HG02870 (cell line): ENCODE measurements at regions not wholly inside any gene's neighbourhood (a gene's known extent, or its start where the extent isn't known, plus 50 kb on each side); places are given as distances from the start of the nearest gene placed in this dataset.

Experiments
- ATAC-seq: cut with Tn5 transposase; IDR thresholded peaks from one replicate; pipeline ENCODE4 v1.9.1; 2021; ENCODE audit warnings: mild to moderate bottlenecking, moderate library complexity; ENCODE audit not compliant: unreplicated experiment

DNA sequence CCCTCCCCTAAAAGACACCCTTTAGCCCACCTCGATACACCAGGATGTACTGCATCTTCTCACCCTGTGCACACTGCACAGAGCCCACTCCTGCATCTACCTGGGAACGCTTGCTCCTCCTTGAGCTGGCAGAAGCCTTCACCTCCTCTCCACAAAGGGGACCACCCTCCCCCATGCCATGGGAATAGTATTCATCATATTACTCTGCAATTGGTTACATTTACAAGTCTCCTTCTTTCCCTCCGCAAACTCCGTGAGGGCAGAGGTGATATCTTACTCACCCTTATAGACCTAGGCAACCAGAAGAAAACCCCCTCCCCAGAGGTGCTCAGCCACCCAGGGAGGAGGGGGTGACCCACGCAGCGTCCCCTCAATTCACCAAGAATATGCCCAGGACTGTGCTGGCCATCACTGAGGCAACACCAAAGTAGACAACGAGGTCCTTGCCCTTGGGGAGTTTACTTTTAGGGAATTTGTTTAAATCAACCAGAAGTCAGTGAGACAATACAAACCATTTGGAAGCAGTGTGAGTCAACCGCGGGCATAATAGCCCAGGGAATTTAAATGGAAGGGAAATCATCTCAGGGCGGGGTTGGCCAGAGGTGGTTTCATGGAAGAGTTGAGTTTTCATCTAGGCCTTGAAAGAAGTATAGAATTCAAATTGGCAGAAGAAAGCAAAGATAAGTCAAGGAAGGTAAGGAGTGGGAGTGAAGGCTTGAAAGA is 214.5 kb downstream of the BARX2 start:
- no peak for ATAC-seq

DNA sequence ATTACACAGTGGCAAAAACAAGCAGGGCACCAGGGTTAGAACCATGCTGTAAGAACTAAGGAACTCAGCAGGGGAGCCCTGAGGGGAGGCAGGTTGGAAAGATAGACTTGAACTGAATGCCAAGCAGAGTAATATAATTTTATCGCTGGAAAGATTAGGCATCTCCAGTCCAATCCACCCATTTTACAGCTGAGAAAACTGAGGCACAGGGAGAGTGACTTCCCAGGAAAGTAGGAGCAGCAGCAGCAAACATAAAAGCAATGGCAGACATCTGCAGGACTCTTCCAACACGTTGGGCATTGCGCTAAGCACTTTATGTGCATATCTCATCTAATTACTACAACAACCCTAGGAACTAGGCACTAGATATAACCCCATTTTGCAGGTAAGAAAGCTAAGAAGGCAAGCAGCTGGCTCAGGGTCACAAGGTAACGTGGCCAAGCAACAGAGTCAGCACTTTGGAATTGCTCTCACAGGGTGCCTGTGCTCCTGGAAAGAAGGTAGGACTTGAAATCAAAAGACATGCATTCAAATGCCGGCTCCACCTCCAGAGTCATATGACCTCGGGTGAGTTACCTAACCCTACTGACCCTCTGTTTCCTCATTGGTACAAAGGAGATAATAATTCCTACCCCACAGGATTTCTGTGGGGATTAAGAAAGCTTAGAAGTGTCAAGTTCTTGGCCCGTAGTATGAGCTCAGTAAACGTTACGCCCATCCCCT is 215.3 kb downstream of the BARX2 start:
- no peak for ATAC-seq

GRCh38 chr11:129591527-129591926 is 215.9 kb downstream of the BARX2 start:
- ATAC-seq = no peak

GRCh38 chr11:129592191-129592590 is 216.5 kb downstream of the BARX2 start:
- ATAC-seq = no peak

DNA sequence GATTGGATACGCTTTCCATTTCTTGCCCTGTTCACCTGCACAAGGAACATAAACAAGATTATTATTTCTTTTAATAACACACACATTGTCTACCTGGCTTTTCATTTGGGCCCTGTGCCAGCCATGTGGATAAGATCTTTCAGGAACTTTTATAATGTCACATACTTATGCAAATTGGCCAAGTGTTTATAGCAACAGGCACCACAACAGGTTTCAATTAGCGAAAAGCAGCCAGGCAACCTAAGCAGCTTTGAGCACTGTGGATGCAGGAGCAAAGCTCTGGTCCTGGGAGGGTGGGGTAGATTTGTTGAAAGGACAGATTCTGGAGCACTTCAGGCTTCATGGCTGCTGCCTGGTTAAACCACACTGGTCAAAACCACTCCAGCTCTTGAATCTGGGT is 217.4 kb downstream of the BARX2 start:
- ATAC-seq = no peak

GRCh38 chr11:129595038-129595962 is 219.7 kb downstream of the BARX2 start:
- ATAC-seq = no peak

GRCh38 chr11:129596351-129596750 is 219.3 kb upstream of the TMEM45B start:
- ATAC-seq = no peak

- ATAC-seq = no peak
Measured at GRCh38 chr11:129598378-129598777, 217.3 kb upstream of the TMEM45B start.

- ATAC-seq = no peak
Measured at GRCh38 chr11:129605815-129606214, 209.8 kb upstream of the TMEM45B start.

DNA sequence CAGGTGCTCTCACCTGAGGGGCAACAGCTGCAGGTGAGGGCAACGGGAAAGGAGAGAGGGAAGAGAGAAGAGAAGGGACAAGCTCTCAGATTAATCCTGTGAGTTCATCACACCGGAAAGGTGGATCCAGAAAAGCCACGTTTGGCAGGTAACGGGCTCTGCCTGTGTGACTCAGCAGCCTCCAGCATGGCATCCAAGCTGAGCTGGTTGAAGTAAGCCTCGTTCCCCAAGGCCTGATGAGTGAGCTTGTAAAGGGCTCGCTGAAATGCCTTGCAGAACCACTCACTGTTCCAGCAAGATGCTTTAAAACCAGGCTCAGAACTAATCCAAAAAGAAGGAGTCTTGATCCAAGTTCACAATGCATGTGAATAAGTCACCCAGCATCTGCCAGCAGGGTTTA is 206.9 kb upstream of the TMEM45B start:
- ATAC-seq = no peak

- no peak for ATAC-seq
Measured at GRCh38 chr11:129610125-129610524, 205.5 kb upstream of the TMEM45B start.

DNA sequence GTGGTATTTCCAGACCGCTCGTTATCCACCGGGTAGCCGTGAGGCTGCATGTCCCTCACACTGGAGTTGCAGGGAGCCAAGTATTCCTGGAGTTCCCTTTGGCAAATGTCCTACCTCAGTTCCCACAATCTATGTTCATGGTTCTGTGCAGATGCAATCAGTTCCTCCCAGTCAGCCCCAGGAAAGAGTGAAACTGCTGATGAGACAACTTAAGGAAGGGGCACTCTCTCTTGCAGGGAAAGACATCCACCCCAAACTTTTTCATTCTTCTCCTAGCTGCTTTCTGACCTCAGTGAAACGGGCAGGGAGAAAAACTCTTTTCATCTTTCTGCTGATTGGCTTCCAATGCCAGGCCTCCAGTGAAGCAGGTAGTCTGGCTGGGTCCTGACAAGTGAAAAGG is 205.1 kb upstream of the TMEM45B start:
- no peak for ATAC-seq

GRCh38 chr11:129611661-129612446 is 203.8 kb upstream of the TMEM45B start:
- no peak for ATAC-seq

DNA sequence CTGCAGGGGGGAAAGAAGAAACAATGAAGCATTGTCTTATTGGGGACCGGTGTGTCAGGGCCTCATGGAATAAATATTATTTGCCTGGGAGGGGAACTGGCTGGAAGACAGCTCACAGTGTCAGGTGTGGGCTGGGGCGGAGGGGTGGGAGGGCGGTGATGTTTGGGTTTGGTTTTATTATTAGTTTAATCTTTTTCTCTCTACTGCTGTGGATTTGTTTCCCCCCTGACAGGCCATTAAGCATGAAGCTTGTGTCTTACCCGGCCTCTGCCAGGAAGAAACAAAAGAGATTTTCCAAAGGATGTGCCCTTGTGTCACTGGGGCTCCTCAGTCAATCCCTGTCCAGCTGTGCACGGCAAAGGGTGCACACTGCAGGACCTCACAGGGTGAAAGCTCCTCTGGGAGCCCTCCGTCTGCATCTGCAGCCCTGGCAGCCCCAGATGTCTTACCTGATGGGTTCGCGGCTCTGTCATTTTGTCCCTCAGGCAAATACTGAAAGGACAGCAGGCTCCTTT is 203.1 kb upstream of the TMEM45B start:
- ATAC-seq = no peak

GRCh38 chr11:129613071-129613470 is 202.6 kb upstream of the TMEM45B start:
- ATAC-seq = no peak

- no peak for ATAC-seq
Measured at GRCh38 chr11:129614256-129614944, 201.2 kb upstream of the TMEM45B start.

DNA sequence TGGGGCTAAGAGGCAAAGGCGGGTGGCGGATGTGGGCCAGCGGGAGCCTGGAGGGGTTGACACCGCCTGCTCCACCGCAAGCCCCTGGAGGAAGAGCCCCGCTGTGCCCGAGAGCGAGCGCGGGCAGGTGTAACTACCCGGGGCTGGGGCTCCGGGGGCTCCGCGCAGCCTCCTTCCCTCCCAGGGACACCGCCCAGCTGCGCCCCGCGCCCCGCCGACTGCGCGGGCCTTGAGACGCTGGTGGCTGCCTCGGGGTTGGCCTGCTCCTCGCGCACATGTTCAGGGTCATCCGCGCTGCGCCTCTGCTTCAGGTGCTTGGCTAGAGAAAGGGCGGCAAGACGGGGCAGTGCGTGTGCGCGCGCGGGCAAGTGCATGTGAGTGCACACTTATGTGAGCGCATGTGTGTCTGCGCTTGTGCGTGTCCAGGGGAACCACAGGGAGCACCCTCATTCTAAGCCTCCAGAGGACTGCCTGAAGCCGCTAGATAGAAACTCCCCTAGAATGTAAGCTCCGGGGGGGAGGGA is 197.5 kb upstream of the TMEM45B start:
- ATAC-seq = no peak

DNA sequence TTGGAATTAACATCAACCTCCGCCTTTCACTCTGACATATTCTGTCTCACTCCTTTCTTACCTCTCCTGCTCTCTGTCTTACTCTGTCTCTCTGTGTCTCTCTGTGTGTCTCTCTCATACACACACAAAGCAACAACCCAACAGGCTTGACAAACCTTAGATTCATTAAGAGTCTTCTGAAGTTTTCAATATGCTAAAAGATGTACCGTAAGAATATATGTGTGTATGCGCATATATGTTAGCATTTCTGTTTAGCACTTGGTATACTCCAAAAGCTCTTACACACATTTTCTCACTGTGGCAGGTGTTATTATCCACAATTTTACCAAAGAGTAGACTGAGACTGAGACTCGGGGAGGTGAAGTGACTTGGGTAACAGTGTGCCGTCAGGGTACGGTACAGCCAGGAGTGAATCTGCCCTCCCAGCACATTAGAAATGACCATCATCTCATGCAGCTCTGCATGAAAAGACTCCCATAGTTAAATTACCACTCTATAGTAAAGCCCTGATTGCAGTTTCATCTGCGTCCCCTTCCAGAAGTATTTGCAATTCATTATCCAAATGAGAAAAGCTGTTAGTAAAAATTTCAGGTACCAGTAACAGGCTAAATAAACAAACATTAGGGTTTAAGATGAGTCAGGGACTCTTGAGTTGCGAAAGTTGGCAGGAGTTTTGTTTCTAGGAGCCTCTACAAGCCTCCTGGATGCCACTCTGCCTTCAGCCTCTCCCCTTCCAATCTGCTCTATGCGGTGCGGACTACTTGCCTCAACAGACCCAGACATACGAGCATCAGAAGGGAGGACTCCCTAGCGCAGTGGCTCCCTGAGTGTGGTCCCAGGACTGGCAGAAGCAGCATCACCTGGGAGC is 195.2 kb upstream of the TMEM45B start:
- no peak for ATAC-seq

DNA sequence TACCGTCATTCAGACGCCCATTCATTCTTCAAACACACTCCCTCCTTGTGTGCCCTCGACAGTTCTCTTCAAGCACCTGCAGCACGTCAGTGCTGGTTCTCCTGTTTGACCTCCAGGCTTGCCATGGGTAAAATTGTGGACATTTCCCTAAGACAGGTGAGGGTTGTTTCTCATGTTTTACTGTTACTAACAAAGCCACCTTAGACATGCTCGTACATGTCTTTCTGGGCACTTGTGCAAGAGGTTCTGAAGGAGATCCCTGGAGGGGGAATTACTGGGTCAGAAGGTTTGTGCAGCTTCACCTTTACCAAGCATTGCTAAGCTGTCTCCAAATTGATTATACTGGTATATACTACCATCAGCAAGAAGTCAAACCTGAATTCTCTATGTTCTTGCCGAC is 189.7 kb upstream of the TMEM45B start:
- ATAC-seq = no peak
